Stimulated activated naive CD4-positive, alpha-beta T cell (primary cell): ENCODE measurements at regions not wholly inside any gene's neighbourhood (a gene's known extent, or its start where the extent isn't known, plus 50 kb on each side); places are given as distances from the start of the nearest gene placed in this dataset.
"Not testable (repeated sequence)": the region's sequence is repeated elsewhere in the genome, so short reads cannot be mapped to it uniquely, and the experiment has no call there.

Source experiments
- DNase-seq, 6 experiments: peaks; one replicate each; lab custom pipeline; 2025; lab: John Stamatoyannopoulos, UW

DNA sequence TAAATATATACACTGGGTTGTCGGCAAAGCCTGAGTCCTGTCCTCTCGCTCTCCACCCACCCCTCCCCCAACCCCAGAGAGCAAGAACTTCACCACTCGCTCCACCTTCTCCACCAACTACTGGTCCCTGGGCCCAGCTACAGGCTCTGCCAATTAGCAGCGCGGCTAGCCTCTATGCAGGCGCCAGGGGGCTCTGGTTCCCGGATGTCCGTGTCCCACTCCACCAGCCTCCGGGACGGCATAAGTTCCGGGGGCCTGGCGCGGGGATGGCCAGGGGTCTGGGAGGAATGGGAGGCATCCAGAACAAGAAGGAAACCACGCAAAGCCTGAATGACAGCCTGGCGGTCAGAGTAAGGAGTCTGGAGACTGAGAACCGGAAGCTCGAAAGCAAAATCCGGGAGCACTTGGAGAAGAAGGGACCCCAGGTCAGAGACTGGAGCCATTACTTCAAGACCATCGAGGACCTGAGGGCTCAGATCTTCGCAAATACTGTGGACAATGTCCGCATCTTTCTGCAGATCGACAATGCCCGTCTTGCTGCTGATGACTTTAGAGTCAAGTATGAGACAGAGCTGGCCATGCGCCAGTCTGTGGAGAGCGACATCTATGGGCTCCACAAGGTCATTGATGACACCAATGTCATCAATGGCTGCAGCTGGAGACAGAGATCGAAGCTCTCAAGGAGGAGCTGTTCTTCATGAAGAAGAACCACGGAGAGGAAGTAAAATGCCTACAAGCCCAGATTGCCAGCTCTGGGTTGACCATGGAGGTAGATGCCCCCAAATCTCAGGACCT, 224.3 kb upstream of the ID4 start:
- DNase-seq, result not testable (repeated sequence)

- DNase-seq, result no peak
Observed at GRCh38 chr6:19613678-19614077, 223.5 kb upstream of the ID4 start.

- DNase-seq, result no peak
Observed at GRCh38 chr6:19616022-19616421, 221.1 kb upstream of the ID4 start.

DNA sequence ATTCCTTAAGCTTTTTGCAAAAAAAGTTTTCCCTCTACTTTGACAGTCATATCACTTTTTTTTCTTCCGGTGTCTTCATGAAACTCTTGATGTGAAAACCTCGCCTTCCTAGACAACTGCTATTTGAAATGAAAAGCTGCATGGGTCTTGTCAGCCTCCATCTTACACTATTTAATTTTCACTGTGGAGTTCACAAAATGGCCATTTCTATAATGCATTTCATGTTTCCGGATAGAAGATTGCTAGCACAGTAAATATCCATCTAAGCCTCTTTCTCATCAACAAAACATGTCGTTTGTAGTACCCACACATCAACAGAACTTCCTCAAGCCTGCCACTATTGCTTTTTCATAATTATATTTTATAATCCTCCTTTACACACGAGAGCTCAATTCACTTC, 204.9 kb upstream of the ID4 start:
- no peak for DNase-seq

DNA sequence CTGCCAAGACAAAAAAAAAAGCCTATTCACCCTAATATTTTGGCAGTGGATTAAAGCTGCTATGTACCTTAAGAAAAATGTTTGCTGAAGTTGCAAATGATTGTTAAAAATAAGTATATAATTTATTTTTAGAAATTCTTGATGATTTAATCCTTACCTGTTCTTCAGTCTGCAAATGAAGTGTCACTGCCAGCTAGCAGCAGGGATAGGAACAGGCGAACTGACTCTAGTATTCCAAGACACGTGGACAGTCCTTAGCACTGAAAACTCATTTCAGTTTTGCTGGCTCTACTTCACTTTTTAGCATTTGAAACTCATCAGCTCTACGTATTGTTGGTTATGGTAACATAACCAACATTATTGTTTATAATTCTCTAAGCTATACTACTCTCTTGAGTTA, 204.4 kb upstream of the ID4 start:
- DNase-seq, result no peak

DNA sequence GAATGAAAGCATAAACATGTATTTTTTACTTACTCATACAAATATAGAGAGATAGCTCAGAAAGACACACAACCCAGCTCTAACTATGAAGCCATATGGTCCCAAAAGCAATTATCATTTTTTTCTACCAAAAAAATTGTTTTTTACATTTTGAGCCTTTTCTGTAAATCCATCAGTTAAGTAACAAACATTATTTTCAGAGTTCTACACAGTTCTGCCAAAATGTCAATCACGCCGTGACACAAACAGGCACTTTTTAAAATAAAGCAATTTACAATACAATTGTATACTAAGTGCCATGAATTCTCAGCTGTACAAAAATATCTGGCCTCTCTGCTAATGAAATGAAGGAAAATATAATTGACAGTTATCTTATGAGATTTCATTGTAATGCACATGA, 201.4 kb upstream of the ID4 start:
- DNase-seq, result no peak

DNA sequence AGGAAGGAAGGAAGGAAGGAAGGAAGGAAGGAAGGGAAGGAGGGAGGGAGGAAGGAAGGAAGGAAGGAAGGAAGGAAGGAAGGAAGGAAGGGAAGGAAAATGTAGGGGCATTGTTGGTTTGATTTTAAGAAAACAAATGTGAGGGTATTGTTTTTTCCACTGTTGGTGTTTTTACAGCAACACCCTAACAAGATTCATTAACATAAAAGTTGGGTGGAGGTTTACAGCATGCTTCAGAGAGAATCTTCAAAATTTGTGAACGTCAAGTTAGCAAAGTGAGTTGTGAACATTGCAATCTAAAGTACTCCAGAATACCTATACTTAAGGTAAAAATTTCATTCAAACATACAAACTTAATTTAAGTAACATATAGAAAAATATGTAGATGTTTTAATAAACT, 200.2 kb upstream of the ID4 start:
- no peak for DNase-seq

GRCh38 chr6:19638931-19639330, 198.2 kb upstream of the ID4 start:
- DNase-seq, result no peak

DNA sequence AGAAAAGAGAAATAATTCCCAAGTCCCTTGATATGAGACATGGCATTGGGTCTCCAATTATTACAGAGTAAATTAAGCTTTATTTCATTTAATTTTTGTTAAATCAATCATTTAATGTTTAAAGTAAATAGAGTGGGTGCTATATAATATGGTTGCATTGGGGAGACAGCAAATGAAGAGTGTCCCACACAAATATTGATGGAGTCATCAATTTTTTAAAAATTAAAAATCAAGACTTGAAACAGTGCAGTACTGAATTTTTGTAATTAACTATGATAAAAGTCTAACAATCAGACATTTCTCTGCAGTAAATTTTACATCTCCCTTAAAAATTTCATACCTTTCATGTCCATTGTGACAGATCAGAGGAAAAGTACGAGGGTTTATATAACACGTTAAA, 193.9 kb upstream of the ID4 start:
- DNase-seq, result no peak

- DNase-seq, result no peak
Observed at GRCh38 chr6:19643713-19644112, 193.5 kb upstream of the ID4 start.

GRCh38 chr6:19655744-19656143, 181.4 kb upstream of the ID4 start:
- no peak for DNase-seq

GRCh38 chr6:19660123-19660910, 176.9 kb upstream of the ID4 start:
- peak in 1 of 6 experiments; percentile 22 for DNase-seq

DNA sequence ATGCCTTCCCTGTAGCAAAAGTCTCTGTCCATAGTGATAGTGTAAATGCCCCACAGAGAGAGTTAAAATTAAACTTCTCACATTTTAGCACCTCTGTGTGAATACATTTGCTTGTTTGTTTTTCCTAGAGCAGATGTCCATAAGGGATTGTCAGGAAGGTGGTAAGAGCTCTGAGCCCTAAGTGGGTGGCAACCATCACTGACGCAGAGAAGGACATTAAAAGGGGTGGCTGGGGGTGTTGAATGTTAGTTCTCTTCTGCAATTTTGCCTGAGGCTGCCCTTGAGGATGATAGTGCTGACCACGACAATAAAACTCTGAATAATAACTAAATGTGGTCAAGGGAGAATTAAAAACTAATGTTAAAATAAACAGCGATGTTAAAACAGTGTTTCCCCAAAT, 174.3 kb upstream of the ID4 start:
- DNase-seq, result no peak

DNA sequence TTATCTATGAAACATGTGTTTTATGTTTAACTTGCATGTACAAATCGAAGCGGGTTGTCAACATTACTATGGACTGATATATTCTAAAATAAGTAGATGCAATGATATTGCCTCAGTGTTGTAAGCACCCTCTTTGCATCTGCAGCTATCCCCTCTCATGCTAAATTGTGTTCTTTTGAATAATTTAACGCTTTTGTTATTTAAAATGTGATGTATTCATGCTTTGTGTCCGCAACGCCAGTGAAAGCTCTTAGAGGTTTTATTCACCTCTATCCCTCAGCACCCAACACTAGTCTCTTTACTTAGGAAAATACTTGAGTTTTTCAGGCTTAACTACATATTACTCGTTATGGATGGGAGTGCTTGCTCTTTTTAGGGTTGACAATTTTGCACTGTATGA, 173.7 kb upstream of the ID4 start:
- no peak for DNase-seq

- DNase-seq, result no peak
Observed at GRCh38 chr6:19664050-19664449, 173.1 kb upstream of the ID4 start.

GRCh38 chr6:19664878-19665612, 172.1 kb upstream of the ID4 start:
- DNase-seq, result no peak

DNA sequence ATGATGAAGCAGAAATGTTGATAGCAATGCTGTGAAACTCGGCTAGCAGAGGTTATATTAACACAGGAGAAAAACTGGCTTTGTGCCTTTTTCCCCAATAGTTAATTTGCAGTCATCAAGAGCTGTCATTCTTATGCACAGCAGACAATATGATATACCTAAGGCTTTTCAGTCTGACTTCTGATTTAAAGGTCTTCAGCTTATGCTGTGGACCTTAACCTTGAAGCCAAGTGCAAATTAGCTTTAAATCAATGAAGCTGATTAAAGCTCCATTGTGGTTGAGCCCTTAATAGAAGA, 171.6 kb upstream of the ID4 start:
- DNase-seq, result no peak

GRCh38 chr6:19668710-19669109, 168.5 kb upstream of the ID4 start:
- DNase-seq, result no peak

- DNase-seq, result no peak
Observed at GRCh38 chr6:19669206-19669605, 168.0 kb upstream of the ID4 start.

DNA sequence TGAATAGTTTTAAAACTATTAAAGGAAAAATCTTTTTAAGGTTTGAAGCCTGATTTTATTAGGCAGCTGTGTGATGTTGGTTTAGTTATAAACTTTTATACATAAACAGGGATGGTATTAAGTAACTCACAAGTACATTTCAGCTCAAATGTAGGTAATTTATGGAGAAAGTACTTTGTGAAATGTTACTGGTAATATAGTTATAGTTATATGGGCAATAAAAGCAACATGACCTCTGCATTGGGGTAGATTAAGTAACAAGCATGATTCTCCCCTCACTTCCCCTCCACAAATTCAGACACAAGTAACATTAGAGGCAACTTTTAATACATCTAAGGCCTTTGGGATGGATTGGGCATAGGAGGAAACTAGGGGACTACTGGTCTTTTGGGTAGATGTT, 154.3 kb upstream of the ID4 start:
- DNase-seq, result no peak

DNA sequence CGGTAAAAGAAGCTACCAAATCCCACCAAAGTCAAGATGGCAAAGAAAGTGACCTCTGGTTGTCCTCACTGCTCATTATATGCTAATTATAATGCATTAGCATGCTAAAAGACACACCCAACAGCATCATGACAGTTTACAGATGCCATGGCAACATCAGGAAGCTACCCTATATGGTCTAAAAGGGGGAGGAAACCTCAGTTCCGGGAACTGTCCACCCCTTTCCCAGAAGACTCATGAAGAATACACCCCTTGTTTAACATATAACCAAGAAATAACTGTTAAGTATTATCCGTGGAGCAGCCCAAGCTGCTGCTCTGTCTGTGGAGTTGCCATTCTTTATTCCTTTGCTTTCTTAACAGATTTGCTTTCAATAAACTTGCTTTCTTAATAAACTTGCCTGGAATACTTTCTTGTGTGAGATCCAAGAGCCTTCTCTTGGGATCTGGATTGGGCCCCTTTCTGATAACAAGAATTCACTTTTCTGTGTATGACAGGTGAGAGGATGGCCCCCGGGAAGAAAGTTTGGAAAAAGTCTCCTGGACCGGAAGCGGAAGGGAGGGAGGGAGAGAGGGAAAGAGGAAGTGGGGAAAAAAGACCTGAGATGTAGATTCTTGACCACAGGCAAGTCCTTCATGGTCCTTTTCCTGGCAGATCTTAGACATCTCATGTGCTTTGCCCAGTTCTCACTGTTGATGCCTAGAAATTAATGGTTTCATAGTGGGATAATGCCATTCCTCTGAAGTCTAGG, 146.7 kb upstream of the ID4 start:
- DNase-seq, result no peak

GRCh38 chr6:19691465-19692167, 145.6 kb upstream of the ID4 start:
- no peak for DNase-seq
